Colonic mucosa (tissue), 4 donors: ENCODE measurements at regions not wholly inside any gene's neighbourhood (a gene's known extent, or its start where the extent isn't known, plus 50 kb on each side); places are given as distances from the start of the nearest gene placed in this dataset.

ENCODE experiments used
- DNase-seq: peaks from one replicate; pipeline ENCODE4 v3.0.0-alpha.2; 2020
- H3K27ac ChIP-seq: fragments of 200-600 bp; one replicate; pipeline ENCODE4 v1.8.0; 2021
- H3K27me3 ChIP-seq: fragments of 200-600 bp; one replicate; pipeline ENCODE4 v1.8.0; 2021
- H3K36me3 ChIP-seq: fragments of 200-600 bp; one replicate; pipeline ENCODE4 v1.8.0; 2021
- H3K4me1 ChIP-seq: fragments of 200-600 bp; one replicate; pipeline ENCODE4 v1.8.0; 2021; ENCODE audit warnings: mild to moderate bottlenecking
- H3K4me3 ChIP-seq: fragments of 200-600 bp; one replicate; pipeline ENCODE4 v1.8.0; 2021
- H3K9ac ChIP-seq, 2 donors: one replicate each; pipeline ENCODE4 v1.7.0; 2013; ENCODE audit warnings: control low read depth in 2 of 2, low read depth in 2 of 2, low read length in 2 of 2
- H3K9me3 ChIP-seq: fragments of 200-600 bp; one replicate; pipeline ENCODE4 v1.8.0; 2021
- intact Hi-C: fragments of 100-400 bp; cut with DNase I; formaldehyde crosslinking; loops from one replicate; pipeline ENCODE4 v1.14.1; 2022
- TF ChIP-seq, protein P1 (sequence below): fragments of 200-600 bp; IDR thresholded peaks from one replicate; pipeline ENCODE4 v1.8.0; 2022; ENCODE audit warnings: antibody characterized with exemption, mild to moderate bottlenecking
- donor health status: healthy.
- donor health status: DM: no; HTN: no; CAD: no.
- donor health status: DM: no; HTN: no; CAD: no.

DNA sequence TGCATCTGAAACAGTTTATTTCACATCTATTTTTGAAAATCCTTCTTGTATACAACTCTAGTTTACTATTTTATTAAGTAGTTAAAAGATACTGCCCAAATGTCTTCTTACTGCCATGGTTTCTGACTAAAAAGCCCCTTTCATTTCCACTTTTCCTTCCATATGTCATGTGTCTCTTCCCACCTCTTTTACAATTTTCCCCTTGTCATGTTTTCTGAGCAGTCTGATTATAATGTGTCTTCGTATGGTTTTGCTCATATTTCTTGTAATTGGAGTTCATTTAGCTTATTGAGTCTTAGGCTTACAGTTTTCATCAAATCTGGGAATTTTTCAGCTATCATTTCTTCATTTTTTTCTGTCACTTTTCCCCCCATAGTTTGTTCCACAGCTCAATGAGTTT, 813.9 kb upstream of the GYPC start:
- Histone ChIP-seq H3K36me3 (no peaks in the 10 kb centered on the region), H3K9ac (no peak overlapping the region), H3K27ac (no peak overlapping the region), H3K4me3 (no peak overlapping the region), H3K9me3 (no peaks in the 10 kb centered on the region), H3K4me1 (no peaks in the 10 kb centered on the region), H3K27me3 (no peaks in the 10 kb centered on the region)
- DNase-seq = no peak
- intact Hi-C loops = no loop called here
- TF ChIP-seq, protein P1, sequence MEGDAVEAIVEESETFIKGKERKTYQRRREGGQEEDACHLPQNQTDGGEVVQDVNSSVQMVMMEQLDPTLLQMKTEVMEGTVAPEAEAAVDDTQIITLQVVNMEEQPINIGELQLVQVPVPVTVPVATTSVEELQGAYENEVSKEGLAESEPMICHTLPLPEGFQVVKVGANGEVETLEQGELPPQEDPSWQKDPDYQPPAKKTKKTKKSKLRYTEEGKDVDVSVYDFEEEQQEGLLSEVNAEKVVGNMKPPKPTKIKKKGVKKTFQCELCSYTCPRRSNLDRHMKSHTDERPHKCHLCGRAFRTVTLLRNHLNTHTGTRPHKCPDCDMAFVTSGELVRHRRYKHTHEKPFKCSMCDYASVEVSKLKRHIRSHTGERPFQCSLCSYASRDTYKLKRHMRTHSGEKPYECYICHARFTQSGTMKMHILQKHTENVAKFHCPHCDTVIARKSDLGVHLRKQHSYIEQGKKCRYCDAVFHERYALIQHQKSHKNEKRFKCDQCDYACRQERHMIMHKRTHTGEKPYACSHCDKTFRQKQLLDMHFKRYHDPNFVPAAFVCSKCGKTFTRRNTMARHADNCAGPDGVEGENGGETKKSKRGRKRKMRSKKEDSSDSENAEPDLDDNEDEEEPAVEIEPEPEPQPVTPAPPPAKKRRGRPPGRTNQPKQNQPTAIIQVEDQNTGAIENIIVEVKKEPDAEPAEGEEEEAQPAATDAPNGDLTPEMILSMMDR = no peak

GRCh38 chr2:125850541-125850940, 805.4 kb upstream of the GYPC start:
- H3K27ac ChIP-seq = no peak overlapping the region
- H3K4me3 ChIP-seq = no peak overlapping the region
- TF ChIP-seq, protein P1 = no peak
- H3K4me1 ChIP-seq = no peaks in the 10 kb centered on the region
- intact Hi-C loops = no loop called here
- no peaks in the 10 kb centered on the region for H3K27me3 ChIP-seq
- no peaks in the 10 kb centered on the region for H3K9me3 ChIP-seq
- H3K9ac ChIP-seq = no peak overlapping the region
- DNase-seq = no peak
- H3K36me3 ChIP-seq = no peaks in the 10 kb centered on the region

GRCh38 chr2:125852364-125852763, 803.6 kb upstream of the GYPC start:
- no peak overlapping the region for H3K9ac ChIP-seq
- H3K4me1 ChIP-seq = no peaks in the 10 kb centered on the region
- no peak for DNase-seq
- H3K27me3 ChIP-seq = no peaks in the 10 kb centered on the region
- no peak overlapping the region for H3K27ac ChIP-seq
- H3K4me3 ChIP-seq = no peak overlapping the region
- TF ChIP-seq, protein P1 = no peak
- no peaks in the 10 kb centered on the region for H3K36me3 ChIP-seq
- H3K9me3 ChIP-seq = no peaks in the 10 kb centered on the region
- intact Hi-C loops = no loop called here

DNA sequence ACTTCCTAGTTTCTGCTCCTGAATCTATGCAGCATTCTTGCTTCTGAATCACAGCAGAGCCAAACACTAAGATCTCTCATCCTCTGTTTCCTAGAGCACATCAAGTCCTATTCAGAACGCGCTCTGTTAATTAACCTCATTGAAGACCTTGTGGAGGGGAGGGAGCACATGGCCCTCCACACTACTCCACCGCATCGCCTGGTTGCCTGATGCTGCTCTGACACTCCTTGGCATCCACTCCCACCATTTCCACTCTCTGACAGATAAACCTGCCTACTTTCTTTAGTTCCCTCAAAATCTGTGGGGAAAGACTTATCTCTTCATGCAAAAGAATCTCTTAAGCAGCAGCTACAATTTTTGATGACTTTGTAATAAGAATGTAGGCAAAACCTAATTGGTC, 802.3 kb upstream of the GYPC start:
- TF ChIP-seq, protein P1 = no peak
- H3K9ac ChIP-seq = no peak overlapping the region
- no peaks in the 10 kb centered on the region for H3K4me1 ChIP-seq
- intact Hi-C loops = no loop called here
- no peak overlapping the region for H3K4me3 ChIP-seq
- no peaks in the 10 kb centered on the region for H3K36me3 ChIP-seq
- H3K27me3 ChIP-seq = no peaks in the 10 kb centered on the region
- no peak for DNase-seq
- no peaks in the 10 kb centered on the region for H3K9me3 ChIP-seq
- no peak overlapping the region for H3K27ac ChIP-seq

DNA sequence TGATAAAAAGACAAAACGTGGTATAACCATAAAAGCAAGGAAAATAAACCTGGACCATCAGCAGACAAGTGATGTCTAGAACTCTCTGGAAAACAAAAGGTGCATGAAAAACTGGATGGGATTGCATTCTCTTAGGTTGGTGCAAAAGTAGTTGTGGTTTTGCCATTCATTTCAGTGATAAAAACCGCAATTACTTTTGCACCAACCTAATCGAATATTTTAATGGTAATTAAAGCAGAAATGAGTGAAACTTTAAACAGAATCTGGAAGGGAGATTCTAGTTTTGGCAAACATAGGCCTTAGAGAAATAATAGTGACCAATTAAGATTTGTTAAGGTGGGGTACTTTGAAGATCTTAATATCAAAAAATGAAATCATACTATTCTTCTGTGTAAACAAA, 800.8 kb upstream of the GYPC start:
- no peaks in the 10 kb centered on the region for H3K36me3 ChIP-seq
- no peak overlapping the region for H3K9ac ChIP-seq
- TF ChIP-seq, protein P1 = no peak
- H3K27ac ChIP-seq = no peak overlapping the region
- H3K27me3 ChIP-seq = no peaks in the 10 kb centered on the region
- H3K4me1 ChIP-seq = no peaks in the 10 kb centered on the region
- DNase-seq = no peak
- intact Hi-C loops = no loop called here
- no peak overlapping the region for H3K4me3 ChIP-seq
- no peaks in the 10 kb centered on the region for H3K9me3 ChIP-seq
